ENCODE measurements at regions not wholly inside any gene's neighbourhood (a gene's known extent, or its start where the extent isn't known, plus 50 kb on each side); places are given as distances from the start of the nearest gene placed in this dataset.

GRCh38 chr1:59164371-59164770 is 132.5 kb upstream of the FGGY start:
- no peak for DNase-seq

DNA sequence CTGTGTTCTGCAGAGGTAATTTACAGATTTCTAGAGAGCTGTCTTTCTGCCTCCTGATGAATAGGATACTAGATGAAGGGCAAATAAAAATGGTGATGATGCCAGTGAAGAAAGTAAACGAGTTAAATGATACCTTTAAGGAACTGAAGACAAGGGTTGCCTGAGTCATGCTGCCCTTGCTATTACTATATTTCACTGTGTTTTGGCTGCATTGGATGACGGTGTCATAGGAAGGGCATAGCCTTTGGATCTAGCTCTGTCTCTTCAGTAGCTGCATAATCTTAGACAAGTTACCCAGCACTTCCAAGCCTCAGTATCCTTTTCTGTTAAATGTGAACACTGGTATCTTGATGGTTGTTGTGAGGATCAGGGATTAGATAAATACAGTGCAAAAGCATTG is 131.5 kb upstream of the FGGY start:
- no peak for DNase-seq

- DNase-seq = no peak
Measured at GRCh38 chr1:59169703-59170102, 127.2 kb upstream of the FGGY start.

- no peak for DNase-seq
Measured at GRCh38 chr1:59170659-59171058, 126.2 kb upstream of the FGGY start.

DNA sequence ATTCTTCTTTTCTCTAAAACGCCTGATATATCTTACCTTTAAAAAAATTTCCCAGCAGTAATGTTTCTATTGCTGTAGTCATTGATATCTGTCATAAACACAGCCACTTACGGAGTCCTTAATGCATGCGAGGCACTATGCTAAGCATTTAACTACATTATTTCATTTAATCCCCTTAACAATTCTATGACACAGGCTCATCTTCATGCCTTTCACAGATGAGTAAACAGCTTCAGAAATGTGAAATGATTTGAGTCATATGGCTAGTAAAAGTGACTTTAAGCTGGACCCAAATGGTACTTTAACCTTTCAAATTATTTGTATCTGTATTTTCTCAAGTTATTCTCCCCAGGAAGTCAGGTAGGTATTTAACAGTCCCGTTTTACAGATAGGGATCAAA is 125.1 kb upstream of the FGGY start:
- no peak for DNase-seq

- no peak for DNase-seq
Measured at GRCh38 chr1:59172693-59173092, 124.2 kb upstream of the FGGY start.

- no peak for DNase-seq
Measured at GRCh38 chr1:59173721-59174120, 123.2 kb upstream of the FGGY start.

DNA sequence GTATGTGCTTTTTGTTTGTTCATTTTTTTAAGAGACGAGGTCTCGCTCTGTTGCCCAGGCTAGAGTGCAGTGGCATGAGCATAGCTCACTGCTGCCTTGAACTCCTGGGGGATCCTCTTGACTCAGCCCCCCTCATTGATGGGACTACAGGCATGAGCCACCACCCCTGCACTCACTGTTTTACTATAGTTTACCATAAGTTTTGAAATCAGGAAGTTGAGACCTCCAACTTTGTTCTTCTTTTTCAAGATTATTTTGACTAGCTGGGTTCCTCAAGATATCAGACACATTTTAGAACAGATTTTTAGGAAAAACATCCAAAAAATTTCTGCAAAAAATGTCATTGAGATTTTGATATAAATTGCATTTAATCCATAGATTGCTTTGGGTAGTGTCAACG is 120.4 kb upstream of the FGGY start:
- no peak for DNase-seq

GRCh38 chr1:59177756-59178155 is 119.1 kb upstream of the FGGY start:
- no peak for DNase-seq

DNA sequence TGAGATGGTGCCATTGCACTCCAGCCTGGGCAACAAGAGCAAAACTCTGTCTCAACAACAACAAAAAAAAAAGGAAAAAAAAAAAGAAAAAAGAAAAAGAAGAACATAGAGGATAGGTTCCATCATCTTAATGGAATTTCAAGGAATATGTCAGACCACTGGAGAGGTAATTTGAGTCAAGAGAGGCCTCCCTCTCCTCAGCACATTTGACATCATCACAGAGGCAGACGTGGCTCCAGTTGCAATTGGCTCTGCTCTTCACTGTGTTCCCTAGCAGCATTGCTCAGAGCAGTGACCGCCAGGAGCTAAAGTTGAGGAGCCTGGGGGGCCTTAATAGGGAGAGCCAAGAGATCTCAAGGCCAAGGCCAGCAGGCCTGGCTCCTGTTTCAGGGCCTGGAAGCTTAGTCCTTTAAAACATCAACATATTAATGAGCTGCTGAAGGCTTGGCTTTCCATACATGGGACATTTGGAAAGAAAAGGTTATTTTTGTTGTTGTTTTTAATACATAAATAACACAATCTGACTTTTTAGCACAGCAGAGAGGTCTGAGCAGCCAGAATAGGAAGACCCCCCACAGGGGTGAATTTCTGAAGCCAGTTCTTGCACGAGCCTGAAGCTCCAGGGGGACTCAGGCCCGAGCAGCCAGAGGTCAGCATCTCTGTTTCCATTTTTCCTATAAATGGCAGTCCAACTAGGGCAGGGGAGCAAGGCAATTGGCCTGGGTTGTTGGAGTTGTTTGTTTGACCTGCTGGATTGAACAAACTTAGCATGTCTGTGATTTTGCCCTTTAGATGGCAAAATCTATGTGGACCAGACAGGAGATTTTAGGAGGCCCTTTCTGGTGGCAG is 118.3 kb upstream of the FGGY start:
- DNase-seq = peak in 15 of 56 donors; percentile 1 to 53 (median 15)

DNA sequence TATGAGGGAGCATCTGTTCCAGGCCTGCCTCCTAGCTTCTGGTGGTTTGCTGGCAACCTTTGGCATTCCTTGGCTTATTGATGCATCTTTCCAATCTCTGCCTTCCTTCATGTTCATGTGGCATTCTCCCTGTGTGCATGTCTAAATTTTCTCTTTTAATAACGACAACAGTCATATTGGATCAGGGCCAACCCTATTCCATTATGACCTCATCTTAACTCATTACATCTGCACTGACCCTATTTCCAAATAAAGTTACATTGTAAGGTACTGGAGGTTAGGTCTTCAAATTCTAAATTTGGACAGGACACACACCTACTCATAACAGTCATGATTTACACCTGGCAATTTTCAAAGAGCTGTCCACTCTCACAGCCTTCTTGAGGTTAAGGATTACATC is 117.2 kb upstream of the FGGY start:
- DNase-seq = no peak

GRCh38 chr1:59180735-59181134 is 116.2 kb upstream of the FGGY start:
- no peak for DNase-seq

DNA sequence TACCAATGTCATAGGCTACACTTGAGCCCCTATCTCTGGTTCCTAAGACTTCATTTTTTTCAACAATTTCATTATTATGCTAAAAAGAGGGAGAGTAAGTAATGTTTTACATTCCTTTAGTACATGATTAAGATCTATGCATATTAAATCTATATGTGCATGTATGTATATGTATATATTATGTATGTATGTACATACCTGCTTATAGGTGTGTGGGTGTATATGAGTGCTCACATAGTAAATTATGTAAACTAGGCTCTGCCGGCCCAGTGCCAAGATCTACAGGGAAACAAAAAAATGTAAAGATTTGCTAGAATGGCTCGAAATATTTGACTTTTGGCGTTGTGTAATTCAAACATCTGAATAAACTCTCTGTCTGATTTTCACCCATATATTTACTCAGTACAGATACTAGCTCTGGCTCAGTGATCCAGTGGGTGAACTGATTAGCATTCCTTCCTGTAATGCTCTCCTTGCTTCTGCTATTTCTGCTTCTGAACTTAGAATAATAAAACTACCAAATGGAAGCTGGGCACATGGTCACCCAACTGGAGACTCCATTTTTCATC is 113.1 kb upstream of the FGGY start:
- DNase-seq = no peak

- no peak for DNase-seq
Measured at GRCh38 chr1:59184365-59184905, 112.5 kb upstream of the FGGY start.

- no peak for DNase-seq
Measured at GRCh38 chr1:59185163-59185860, 111.6 kb upstream of the FGGY start.

- DNase-seq = no peak
Measured at GRCh38 chr1:59186656-59187055, 110.2 kb upstream of the FGGY start.

DNA sequence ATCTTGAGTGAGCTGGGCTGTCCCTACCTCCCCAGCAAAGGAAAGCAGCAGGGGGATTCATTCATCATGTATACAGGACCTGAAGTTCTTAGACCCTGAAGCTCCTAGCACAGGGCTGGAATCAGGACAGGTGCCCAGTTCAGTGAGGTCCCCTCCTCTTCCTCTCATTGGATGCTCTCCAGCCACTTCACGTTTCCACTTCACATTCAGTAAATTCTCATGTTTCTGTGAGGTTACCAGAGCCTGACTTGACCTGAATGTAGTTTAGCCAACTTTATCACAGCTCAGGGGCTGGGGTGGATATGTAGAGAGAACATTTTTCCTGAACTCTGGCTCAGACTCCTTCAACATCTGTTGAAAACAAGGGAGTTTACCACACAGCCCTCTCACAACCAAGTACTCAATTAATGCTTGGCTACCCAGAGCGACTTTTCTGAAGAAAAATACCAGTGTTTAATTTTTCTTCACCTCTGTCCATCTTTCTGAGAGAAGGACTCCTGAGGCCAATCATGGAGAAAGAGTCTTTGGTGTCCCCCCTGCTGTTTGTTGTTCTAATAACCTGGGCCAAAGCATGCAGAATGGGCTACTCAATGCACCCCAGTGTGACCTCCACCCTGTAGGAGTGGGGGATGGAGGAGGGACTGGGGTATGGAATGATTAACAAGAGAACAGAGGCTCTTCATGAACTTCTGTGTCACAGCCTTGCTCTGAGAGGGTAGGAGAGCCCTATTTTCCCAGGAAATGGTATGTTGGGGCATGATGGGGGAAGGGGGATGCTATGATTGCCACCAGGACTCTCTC is 108.3 kb upstream of the FGGY start:
- DNase-seq = no peak

DNA sequence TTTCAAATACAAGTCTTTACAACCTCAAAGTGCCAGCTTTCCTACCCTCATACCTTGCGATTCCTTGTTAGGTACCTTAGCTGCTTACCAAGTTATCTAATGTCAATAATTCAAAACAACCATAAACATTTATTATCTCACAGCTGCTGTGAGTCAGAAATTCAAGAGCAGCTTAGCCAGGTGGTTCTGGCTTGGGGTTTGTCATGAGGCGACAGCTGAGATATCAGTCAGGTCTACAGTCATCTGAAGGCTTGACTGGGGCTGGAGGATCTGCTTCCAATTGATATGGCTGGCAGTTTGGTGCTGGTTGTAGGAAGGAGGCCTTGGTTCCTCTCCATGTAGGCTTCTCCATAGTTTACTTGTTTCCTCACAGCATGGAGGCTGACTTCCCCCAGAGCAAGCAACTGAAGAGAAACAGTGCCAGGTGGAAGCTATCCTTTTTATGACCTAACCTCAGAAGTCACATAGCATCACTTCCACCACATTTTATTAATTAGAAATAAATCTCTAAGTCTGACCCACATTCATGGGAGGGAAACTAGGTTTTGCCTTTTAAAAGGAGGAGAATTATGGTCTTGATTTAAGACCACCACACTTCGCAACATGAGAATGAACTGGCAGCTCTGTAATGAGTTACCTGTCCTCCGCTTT is 103.3 kb upstream of the FGGY start:
- no peak for DNase-seq

DNA sequence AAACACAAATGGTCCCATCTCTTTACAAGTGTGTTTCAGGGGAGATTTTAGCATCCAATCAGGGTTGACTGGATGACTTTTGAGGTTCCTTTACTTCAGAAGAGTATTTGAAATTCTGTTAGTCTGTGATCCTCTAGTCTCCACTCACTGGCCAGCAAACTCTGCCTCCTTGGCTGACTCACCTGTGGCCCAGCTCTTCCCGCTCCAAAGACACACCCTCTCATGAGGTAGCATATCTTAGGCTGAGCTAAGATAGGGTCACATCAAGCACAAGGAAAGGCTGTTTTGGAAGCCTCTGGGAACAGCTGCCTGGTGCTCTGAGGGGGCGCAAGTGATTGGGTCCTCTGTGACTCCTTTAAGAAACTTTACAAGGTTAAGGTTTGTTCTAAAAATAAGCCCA is 102.3 kb upstream of the FGGY start:
- DNase-seq = no peak

DNA sequence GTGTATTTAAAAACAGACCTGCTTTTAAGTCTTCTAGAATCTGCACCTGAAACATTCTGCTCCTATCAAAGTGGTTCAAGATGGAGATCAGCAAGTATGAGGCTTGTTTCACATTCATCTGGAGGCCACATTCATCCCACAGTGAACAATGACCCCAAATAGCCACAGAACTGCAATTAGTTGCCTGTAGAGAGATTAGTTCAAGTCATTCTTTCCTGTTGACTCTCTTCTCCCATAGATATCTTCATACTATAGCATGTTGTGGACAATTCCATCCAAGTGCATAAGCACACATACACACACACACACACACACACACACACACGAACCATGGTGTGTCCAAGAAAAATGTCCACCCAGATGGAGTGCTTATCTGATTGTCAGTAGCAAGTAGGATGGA is 101.7 kb upstream of the FGGY start:
- no peak for DNase-seq

GRCh38 chr1:59198564-59198963 is 98.3 kb upstream of the FGGY start:
- no peak for DNase-seq

Measured in amygdala (tissue), 56 donors.